GM18858 (cell line): ENCODE measurements at regions not wholly inside any gene's neighbourhood (a gene's known extent, or its start where the extent isn't known, plus 50 kb on each side); places are given as distances from the start of the nearest gene placed in this dataset.

ENCODE experiments used
- ATAC-seq: cut with Tn5 transposase; IDR thresholded peaks from one replicate; pipeline ENCODE4 v1.9.1; 2021; ENCODE audit not compliant: unreplicated experiment

DNA sequence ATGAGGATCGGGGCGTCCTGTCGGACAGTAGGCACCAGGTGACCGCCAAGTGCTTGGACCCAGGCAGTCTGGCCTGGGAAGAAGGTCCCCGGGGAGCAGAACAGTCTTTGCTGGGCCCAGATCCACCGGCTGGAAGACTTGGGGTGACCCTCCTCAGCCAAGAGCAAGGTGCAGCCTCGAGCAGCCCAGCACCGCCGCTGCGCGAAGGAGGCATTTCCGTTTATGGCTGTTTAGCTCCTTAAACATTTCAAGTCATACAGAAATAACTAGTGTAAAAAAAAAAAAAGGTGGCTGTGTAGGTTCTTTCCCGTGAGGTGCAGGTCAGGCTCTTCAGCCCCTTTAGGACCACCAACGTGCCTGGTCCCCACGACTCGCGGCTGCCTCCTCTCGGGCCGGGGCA is 370.2 kb downstream of the CMPK2 start:
- no peak for ATAC-seq

DNA sequence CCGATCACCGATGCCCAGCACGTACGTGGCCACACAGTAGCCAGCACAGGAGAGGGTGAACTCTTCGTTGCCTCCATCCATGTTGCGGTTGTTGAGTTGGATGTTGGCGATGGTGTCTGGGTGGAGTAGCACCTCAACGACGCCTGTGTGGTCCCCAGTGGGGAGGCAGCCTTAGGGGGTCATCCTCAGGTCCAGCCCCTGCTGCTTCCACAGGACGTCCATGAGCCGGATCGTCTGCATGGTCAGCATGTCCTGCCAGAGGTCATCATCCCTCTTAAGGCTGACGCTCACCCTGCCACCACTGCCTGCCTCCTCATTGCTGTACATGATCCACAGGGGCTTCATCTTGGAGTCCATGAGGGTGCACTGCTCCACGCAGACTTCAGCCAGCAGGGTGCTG is 369.3 kb downstream of the CMPK2 start:
- ATAC-seq = no peak

GRCh38 chr2:6497048-6497447 is 368.7 kb downstream of the CMPK2 start:
- no peak for ATAC-seq

DNA sequence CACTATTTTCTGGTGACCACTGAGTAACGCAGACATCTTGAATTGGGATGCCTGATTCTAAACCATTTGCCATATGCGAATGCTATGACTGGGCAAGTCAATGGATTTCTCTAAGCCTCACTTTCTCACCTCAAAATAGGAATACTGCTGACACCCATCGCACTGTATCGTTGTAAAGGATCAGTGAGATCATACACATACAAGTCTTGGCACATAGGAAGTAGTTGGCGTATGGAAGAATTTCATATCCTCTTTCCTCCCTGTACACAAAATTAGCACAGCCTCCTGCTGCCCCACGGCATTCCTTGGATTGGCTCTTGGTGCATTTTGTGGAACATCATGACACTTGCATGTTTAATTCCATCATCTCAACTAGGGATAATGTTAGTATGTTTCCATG is 366.9 kb downstream of the CMPK2 start:
- ATAC-seq = no peak

GRCh38 chr2:6499691-6500090 is 366.0 kb downstream of the CMPK2 start:
- no peak for ATAC-seq

DNA sequence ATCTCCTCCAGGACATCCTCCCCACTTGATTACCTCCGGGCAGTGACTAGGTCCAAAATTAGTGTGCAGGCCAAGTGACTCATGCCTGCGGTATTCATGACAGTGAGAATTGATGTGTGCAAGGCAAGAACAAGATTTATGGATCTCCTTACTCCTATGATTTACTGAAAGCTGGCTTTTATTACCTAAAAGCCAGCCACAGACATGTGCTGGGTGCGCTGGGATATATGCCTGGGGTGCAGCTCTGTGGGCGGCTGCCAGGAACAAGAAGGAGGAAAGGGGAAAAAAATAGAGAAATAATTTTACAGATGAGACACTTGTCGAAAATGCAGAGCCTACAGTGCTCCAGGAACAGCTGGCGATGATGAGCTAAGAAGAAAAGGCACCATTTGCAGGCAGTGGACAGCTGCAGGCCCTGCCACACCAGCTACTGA is 359.3 kb downstream of the CMPK2 start:
- no peak for ATAC-seq

- no peak for ATAC-seq
Observed at GRCh38 chr2:6506859-6507258, 358.8 kb downstream of the CMPK2 start.

GRCh38 chr2:6510532-6510931 is 355.2 kb downstream of the CMPK2 start:
- no peak for ATAC-seq

GRCh38 chr2:6512589-6512988 is 353.1 kb downstream of the CMPK2 start:
- no peak for ATAC-seq

DNA sequence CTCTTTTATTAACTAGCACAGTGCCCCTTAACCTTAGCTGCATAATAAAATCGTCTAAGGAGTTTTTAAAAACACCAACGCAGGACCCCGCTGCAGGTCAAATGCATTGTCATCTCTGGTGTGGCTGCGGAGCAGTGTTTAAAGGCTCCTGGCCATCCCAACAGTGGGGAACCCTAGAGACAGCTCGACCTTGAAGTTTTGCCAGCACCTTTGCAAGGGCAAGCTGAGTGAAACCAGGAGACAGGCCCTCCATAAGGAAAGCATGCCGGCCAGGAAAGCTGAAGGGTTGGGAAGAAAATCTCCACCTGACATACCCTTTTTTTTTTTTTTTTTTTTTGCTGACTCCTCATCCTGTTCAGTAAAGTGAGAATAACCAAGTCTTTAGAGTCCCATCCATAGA is 349.0 kb downstream of the CMPK2 start:
- ATAC-seq = no peak

DNA sequence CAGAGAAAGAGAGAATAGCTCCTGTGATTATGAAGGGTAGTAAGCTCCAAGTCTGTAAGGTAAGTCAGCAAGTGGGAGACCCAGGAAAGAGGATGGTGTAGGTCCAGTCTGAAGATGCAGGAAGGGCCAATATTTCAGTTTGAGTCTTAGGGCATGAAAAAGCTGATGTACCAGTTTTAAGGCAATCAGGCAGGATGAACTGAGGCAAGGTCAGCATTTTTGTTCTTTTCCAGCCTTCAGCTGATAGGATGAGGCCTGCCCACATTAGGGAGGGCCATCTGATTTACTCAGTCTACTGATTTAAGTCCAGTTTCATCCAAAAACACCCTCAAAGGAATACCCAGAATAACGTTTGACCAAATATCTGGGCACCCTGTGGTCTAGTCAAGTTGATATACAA is 347.3 kb downstream of the CMPK2 start:
- ATAC-seq = no peak

GRCh38 chr2:6523476-6523875 is 342.2 kb downstream of the CMPK2 start:
- ATAC-seq = no peak

GRCh38 chr2:6524691-6525474 is 340.8 kb downstream of the CMPK2 start:
- ATAC-seq = no peak

GRCh38 chr2:6525475-6525964 is 340.2 kb downstream of the CMPK2 start:
- no peak for ATAC-seq

- ATAC-seq = no peak
Observed at GRCh38 chr2:6526093-6526824, 339.4 kb downstream of the CMPK2 start.

DNA sequence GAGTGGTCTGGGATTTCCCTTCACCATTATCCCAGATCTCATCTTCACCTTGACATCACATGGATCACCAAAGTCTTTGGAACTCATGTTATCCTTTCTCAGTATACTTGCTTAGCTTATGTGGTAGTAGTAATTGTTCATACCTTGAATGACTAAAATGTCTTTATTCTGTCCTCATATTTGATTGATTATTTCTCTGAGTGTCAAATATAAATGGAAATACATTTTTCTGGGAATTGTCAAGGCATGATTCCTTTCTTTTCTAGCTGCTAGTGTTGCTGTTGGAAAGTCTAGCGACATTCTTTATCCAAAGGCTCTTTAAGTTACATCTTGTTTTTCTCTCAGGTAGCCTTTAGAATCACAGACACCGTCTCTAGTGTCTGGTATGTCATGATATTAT is 334.4 kb downstream of the CMPK2 start:
- no peak for ATAC-seq

GRCh38 chr2:6535572-6535971 is 330.1 kb downstream of the CMPK2 start:
- ATAC-seq = no peak

DNA sequence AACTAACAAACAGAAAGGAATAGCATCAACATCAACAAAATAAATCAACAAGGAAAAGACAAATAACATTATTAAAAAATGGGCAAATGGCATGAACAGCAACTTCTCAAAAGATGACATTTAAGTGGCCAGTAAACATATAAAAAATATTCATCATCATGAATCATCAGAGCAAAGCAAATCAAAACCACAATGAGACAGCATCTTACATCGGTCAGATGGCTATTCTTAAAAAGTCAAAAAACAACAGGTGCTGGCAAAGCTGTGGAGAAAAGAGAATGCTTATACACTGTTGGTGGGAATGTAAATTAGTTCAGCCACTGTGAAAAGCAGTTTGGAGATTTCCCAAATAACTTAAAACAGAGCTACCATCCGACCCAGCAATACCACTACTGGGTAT is 327.1 kb downstream of the CMPK2 start:
- ATAC-seq = no peak

DNA sequence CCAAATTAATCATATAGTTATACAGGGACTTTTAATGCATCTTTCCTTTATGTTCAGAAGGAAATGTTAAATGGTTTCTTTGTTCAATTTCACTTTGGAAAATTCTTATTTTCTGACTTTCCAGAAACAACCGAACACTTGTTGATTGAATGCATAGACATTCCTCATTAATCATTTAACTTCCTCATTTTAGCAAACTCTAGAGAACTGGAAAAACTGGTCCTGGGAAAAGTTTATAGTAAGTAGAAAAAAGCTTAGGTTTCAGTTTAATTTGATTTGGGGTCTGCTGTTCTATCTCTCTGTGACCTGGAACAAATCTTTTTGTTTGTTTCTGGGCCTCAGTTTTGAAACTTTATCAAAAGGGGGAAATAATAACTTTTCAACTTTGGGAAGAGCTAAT is 320.4 kb downstream of the CMPK2 start:
- ATAC-seq = no peak

- no peak for ATAC-seq
Observed at GRCh38 chr2:6545795-6546194, 319.9 kb downstream of the CMPK2 start.

GRCh38 chr2:6554466-6554865 is 311.2 kb downstream of the CMPK2 start:
- ATAC-seq = no peak

- ATAC-seq = no peak
Observed at GRCh38 chr2:6556755-6557154, 309.0 kb downstream of the CMPK2 start.
